Thymus (tissue), 11 donors: ENCODE measurements at regions not wholly inside any gene's neighbourhood (a gene's known extent, or its start where the extent isn't known, plus 50 kb on each side); places are given as distances from the start of the nearest gene placed in this dataset.

ENCODE experiments used
- DNase-seq, 9 donors: peaks; one replicate each; pipeline ENCODE4 v3.0.0-alpha.2; 2013; ENCODE audit warnings: low spot score in 9 of 9, low read depth in 6 of 9, missing footprints in 1 of 9
- H3K27ac ChIP-seq, 2 donors: one replicate each; pipeline ENCODE4 v1.5.1; 2013; ENCODE audit warnings: control low read depth in 1 of 2, low read depth in 1 of 2, low read length in 1 of 2, mild to moderate bottlenecking in 1 of 2, moderate library complexity in 1 of 2
- H3K27me3 ChIP-seq, 2 donors: one replicate each; pipeline ENCODE4 v1.5.1; 2013; ENCODE audit warnings: low read length in 1 of 2; ENCODE audit not compliant: control insufficient read depth in 2 of 2, insufficient read depth in 1 of 2
- H3K36me3 ChIP-seq, 2 donors: one replicate each; pipeline ENCODE4 v1.5.1; 2013; ENCODE audit warnings: low read length in 1 of 2, mild to moderate bottlenecking in 1 of 2, moderate library complexity in 1 of 2; ENCODE audit not compliant: control insufficient read depth in 2 of 2, insufficient read depth in 2 of 2
- H3K4me1 ChIP-seq, 2 donors: one replicate each; pipeline ENCODE4 v1.5.1; 2013; ENCODE audit warnings: low read length in 2 of 2; ENCODE audit not compliant: control insufficient read depth in 2 of 2, insufficient read depth in 2 of 2
- H3K4me3 ChIP-seq, 2 donors: one replicate each; pipeline ENCODE4 v1.5.1; 2013; ENCODE audit warnings: low read length in 2 of 2, control low read depth in 1 of 2, mild to moderate bottlenecking in 1 of 2
- H3K9me3 ChIP-seq, 2 donors: one replicate each; pipeline ENCODE4 v1.5.1; 2013; ENCODE audit warnings: low read length in 1 of 2, mild to moderate bottlenecking in 1 of 2; ENCODE audit not compliant: control insufficient read depth in 2 of 2, insufficient read depth in 1 of 2
- WGBS: extraction: QIAGEN DNeasy Blood & Tissue Kit; methylation state at CpG from one replicate; pipeline ENCODE4 v1.1.7; 2013; 5-methylcytosine and 5-hydroxymethylcytosine counted together
- donor health status: healthy.

DNA sequence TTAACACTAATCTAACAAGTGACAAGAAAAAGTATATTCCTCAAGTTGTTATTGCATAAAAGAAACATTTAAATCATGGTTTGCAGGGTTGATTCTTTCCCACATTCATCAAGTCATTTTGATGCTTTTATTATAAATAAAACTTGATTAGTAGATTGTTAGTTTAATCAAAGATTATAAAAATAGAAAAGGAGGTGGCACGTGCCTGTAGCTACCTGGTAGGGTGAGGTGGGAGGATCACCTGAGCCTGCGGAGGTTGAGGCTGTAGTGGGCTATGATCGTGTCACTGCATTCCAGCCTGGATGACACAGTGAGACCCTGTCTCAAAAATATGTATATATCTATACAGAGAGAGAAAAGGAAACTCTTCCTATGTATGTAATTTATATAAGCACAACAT lies 433.2 kb upstream of the RGS6 start:
- no peak for DNase-seq
- Histone ChIP-seq H3K4me3 (no peak overlapping the region), H3K36me3 (no peaks in the 10 kb centered on the region), H3K27ac (no peak overlapping the region), H3K27me3 (no peaks in the 10 kb centered on the region), H3K9me3 (no peaks in the 10 kb centered on the region), H3K4me1 (no peaks in the 10 kb centered on the region)
- WGBS = 95% methylated on average over 3 of the region's 3 CpGs

DNA sequence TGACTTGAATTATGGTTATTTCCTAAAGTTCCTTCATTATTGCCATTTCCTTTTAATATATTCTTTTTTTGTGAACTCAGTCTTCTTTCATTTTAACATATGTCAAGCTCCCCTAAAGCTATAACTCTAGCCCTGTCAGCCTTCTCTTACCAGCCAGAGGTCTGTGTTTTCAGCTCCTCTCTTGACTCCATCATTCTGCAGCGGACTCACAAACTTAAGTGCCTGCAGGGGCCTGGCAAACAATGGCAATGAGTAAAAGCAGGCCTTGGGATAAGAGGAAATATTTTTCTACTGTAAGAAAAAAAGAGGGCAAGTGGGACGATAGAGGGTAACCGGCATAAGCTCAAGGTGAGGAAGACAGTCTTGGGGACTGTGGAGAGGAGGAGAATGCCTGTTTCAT lies 424.5 kb upstream of the RGS6 start:
- no peaks in the 10 kb centered on the region for H3K27me3 ChIP-seq
- 99% methylated on average over 3 of the region's 3 CpGs for WGBS
- H3K27ac ChIP-seq = no peak overlapping the region
- H3K4me3 ChIP-seq = no peak overlapping the region
- no peaks in the 10 kb centered on the region for H3K9me3 ChIP-seq
- H3K4me1 ChIP-seq = no peaks in the 10 kb centered on the region
- DNase-seq = no peak
- H3K36me3 ChIP-seq = peaks cover 0 to 2% of the 10 kb centered on the region in 2 donors

DNA sequence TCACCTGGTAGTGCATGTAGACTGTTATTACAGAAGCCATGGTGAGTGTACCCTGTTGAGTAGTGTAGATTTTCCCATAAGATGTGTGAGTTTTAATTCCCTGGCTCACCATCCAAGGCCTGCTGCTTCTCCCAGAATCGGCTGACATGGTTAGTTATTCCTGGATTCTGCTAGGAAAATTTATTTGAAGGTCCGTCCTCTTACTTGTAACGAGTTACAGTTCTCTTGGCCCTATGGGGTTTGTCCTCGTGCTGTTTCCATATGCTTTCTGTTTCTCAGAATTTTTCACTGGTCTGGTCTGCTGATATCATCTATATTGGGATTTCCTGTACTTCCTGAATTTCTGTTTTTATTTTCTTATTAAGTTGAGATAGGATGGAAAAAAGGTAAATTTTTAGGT lies 423.3 kb upstream of the RGS6 start:
- Histone ChIP-seq H3K27ac (no peak overlapping the region), H3K27me3 (no peaks in the 10 kb centered on the region), H3K9me3 (no peaks in the 10 kb centered on the region), H3K4me3 (no peak overlapping the region), H3K36me3 (peaks cover 0 to 2% of the 10 kb centered on the region in 2 donors), H3K4me1 (no peaks in the 10 kb centered on the region)
- 93% methylated on average over 4 of the region's 4 CpGs for WGBS
- no peak for DNase-seq

DNA sequence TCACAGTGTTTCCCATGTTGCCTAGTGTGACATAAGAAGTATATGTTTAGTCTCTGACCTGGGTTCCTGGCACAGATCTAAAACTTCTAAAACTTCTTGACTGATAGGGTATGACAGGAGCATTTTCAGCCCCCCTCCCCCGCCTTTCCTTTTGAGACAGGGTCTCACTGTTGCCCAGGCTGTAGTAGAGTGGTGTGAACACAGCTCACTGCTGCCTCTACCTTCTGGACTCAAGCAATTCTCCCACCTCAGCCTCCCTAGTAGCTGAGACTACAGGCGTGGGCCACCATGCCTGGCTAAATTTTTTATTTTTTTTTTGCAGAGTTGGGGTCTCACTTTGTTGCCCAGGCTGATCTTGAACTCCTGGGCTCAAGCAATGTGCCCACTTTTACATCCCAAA lies 421.1 kb upstream of the RGS6 start:
- no peaks in the 10 kb centered on the region for H3K27me3 ChIP-seq
- DNase-seq = no peak
- 100% methylated on average over 2 of the region's 2 CpGs for WGBS

DNA sequence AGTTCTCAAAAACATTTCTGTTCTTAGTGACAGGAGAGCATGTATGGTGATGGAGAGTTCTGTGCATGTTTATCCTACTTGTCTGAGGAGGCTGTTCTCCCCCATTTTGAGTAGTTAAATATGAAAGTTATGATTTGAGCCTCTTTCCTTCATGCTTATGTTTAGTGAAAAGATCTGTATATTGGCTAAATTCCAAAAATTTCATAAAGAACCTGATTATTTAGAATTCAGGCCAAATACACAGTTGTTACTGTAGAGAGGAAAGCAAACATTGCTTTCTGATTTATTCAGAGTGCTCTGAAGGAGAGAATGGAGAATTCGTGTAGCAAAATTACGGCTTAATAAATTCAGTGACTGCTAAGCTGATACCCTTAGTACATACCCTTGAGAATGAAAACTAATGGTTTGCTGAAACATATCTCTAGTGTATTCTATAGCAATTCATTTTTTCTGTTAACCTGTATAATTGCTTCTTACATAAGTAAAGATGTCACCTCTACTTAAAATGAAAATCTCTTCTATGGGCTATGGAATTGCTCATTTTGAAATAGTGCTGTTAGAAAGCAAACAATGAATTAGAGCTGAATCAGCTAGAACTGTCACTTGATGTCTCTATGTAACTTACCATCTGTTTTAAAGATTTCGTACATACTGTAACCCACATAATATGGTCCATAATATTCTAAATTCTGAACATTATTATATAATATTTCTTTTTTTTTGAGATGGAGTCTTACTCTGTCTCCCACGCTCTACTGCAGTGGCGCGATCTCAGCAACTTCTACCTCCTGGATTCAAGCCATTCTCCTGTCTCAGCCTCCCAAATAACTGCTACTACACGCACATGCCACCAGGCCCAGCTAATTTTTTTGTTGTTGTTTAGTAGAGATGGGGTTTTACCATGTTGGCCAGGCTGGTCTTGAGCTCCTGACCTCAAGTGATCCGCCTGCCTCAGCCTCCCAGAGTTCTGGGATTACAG lies 417.0 kb upstream of the RGS6 start:
- H3K27ac ChIP-seq = no peak overlapping the region
- H3K9me3 ChIP-seq = peaks cover 0 to 3% of the 10 kb centered on the region in 2 donors
- no peak for DNase-seq
- WGBS = 98% methylated on average over 8 of the region's 8 CpGs
- H3K36me3 ChIP-seq = no peaks in the 10 kb centered on the region
- no peaks in the 10 kb centered on the region for H3K4me1 ChIP-seq
- H3K27me3 ChIP-seq = no peaks in the 10 kb centered on the region
- no peak overlapping the region for H3K4me3 ChIP-seq

More for the DNA sequence above, 421.1 kb upstream of the RGS6 start:
- Histone ChIP-seq H3K4me1 (no peaks in the 10 kb centered on the region), H3K36me3 (peaks cover 0 to 2% of the 10 kb centered on the region in 2 donors), H3K4me3 (no peak overlapping the region), H3K9me3 (no peaks in the 10 kb centered on the region), H3K27ac (no peak overlapping the region)

DNA sequence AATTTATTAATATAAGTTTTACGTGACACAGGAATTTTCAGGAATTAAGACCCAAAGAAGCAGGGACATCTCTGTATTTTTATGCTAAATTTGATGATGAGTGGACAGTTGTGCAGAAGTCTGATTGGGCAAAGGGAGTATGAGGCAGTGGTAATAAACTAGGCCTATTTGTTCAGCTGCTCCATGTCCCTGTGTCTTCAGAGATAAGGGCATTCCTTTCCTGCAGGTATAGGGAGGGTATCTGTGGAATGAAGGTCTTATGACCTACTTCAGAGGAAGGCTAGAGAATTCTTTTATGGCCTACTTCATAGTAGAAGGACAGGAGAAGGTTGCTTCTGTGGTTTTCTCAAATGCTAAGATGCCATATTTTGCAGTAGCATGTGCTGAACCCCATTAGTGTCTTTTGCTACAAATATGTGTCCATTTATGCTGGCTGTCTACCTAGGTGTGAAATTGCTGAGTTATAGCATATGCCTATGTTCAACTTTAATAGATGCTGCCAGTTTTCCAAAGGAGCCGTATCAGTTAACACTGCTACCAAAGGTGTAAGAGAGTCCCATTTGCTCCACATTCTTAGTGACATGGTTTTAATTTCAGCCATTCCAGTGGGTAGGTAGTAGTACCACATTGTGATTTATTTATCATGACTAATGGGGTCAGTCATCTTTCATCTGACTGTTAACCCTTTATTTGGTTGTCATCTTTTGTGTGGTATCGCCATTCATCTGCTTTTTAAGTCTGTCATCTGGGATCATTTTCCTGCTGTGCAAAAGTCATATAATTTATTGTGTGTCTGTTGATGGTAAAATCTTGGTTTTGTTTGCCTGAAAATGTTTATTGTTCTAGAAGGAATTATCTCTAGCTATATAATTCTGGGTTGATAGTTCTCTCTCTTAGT lies 410.7 kb upstream of the RGS6 start:
- 99% methylated on average over 3 of the region's 3 CpGs for WGBS
- no peak overlapping the region for H3K4me3 ChIP-seq

DNA sequence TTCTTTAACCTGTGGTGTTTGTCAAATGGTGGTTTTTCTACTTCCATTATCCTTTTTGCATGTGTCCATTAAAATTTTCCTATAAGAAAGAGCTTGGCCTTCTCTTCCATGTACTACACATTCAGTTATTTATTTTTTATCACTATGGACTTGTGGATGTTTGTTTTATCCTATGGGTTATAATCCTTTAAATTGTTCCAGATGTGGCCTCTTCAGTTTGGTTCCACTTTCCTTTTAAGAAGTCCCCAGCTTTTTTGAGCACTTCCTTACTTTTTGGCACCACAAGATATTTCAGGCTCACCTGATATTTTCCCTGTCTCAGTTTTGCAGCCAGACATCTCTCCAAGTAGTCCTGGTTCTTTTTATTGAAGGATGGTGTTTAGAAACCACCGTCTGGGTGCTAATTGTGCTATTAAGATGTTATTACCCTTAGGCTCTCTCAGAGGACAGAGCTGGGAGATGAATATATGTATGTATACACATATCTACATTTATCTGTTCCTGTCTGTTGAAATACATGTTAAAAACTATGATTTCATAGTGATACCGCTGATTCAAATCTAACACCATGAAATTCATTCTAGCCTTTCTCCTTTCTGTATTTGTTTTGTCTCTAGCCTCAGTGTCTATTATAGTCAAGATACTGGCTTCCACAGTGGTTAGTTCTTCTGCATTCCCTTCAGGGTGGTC lies 408.5 kb upstream of the RGS6 start:
- no peak for DNase-seq
- Histone ChIP-seq H3K27ac (no peak overlapping the region), H3K4me3 (no peak overlapping the region)

More for the DNA sequence above, 410.7 kb upstream of the RGS6 start:
- Histone ChIP-seq H3K9me3 (peaks cover 0 to 3% of the 10 kb centered on the region in 2 donors), H3K36me3 (no peaks in the 10 kb centered on the region), H3K27ac (no peak overlapping the region), H3K27me3 (no peaks in the 10 kb centered on the region), H3K4me1 (no peaks in the 10 kb centered on the region)
- no peak for DNase-seq

DNA sequence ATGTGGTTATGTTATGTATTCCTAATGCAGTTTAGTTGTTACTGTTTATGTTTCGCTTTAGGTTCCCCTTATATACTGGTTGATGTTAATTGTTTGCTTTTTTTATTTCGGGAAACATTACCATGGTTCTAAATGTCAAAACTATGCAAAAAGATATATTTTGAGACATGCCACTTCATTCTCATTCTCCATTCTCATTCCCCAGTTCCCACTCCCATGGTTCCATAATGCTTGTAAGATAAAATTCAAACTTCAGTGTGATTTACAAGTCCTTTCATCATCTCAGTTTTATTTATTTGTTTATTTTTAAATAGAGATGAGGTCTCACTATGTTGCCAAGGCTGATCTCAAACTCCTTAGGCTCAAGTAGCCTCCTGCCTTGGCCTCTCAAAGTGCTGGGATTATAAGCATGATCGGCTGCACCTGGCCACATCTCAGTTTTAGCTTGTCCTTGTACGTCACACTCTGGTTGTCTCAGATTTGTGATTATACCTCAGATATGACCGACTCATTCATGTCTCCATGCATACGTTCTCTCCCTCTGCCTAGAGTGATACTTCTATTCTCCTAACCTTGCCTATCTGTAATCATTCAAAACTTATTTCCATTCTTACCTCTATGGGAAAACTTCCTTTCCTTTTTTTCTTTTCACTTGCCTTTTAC lies 407.8 kb upstream of the RGS6 start:
- Histone ChIP-seq H3K4me3 (no peak overlapping the region), H3K4me1 (no peaks in the 10 kb centered on the region), H3K9me3 (no peaks in the 10 kb centered on the region), H3K27ac (no peak overlapping the region), H3K27me3 (no peaks in the 10 kb centered on the region), H3K36me3 (no peaks in the 10 kb centered on the region)
- no peak for DNase-seq
- WGBS = 97% methylated on average over 6 of the region's 6 CpGs

More for the DNA sequence above, 408.5 kb upstream of the RGS6 start:
- no peaks in the 10 kb centered on the region for H3K36me3 ChIP-seq
- H3K4me1 ChIP-seq = no peaks in the 10 kb centered on the region
- 93% methylated on average over 2 of the region's 2 CpGs for WGBS
- H3K9me3 ChIP-seq = no peaks in the 10 kb centered on the region
- no peaks in the 10 kb centered on the region for H3K27me3 ChIP-seq
